D721Med (cell line): ENCODE measurements at regions not wholly inside any gene's neighbourhood (a gene's known extent, or its start where the extent isn't known, plus 50 kb on each side); places are given as distances from the start of the nearest gene placed in this dataset.

Source experiments
- DNase-seq: peaks from one replicate; pipeline ENCODE4 v3.0.0; 2011; ENCODE audit warnings: low spot score; ENCODE audit not compliant: insufficient read length
- FAIRE-seq: peaks from 2 replicates; lab custom pipeline; 2011; peaks lifted over from hg19 to GRCh38; lab: Jason Lieb, UNC
- CTCF ChIP-seq: IDR thresholded peaks from 2 replicates; pipeline ENCODE4 v1.5.1; 2012; ENCODE audit warnings: mild to moderate bottlenecking, control low read depth; ENCODE audit not compliant: insufficient read depth; ENCODE audit errors: missing control alignments

GRCh38 chr11:19398772-19399527 lies 158.2 kb upstream of the E2F8 start:
- DNase-seq, result no peak
- TF ChIP-seq CTCF, result no peak
- no peak for FAIRE-seq

GRCh38 chr11:19398273-19398672 lies 157.5 kb upstream of the E2F8 start:
- TF ChIP-seq CTCF, result no peak
- no peak for FAIRE-seq

GRCh38 chr11:19395050-19395449 lies 154.3 kb upstream of the E2F8 start:
- no peak for TF ChIP-seq CTCF
- DNase-seq, result no peak
- FAIRE-seq, result no peak

More at GRCh38 chr11:19398273-19398672, 157.5 kb upstream of the E2F8 start:
- DNase-seq, result no peak

GRCh38 chr11:19394525-19395016 lies 153.8 kb upstream of the E2F8 start:
- FAIRE-seq, result no peak
- no peak for TF ChIP-seq CTCF
- DNase-seq, result no peak

GRCh38 chr11:19393941-19394340 lies 153.2 kb upstream of the E2F8 start:
- FAIRE-seq, result no peak
- DNase-seq, result no peak
- TF ChIP-seq CTCF, result no peak

- no peak for FAIRE-seq
- no peak for DNase-seq
- TF ChIP-seq CTCF, result no peak
Observed at GRCh38 chr11:19392847-19393518, 152.2 kb upstream of the E2F8 start.

- no peak for TF ChIP-seq CTCF
- no peak for DNase-seq
- FAIRE-seq, result no peak
Observed at GRCh38 chr11:19392321-19392720, 151.6 kb upstream of the E2F8 start.
